ENCODE measurements at regions not wholly inside any gene's neighbourhood (a gene's known extent, or its start where the extent isn't known, plus 50 kb on each side); places are given as distances from the start of the nearest gene placed in this dataset.

- no peaks in the 10 kb centered on the region for H3K36me3 Mint-ChIP-seq (ENCODE audit: low read depth, unreplicated experiment)
- no peak overlapping the region for H2AFZ ChIP-seq (ENCODE audit: low read depth, low read length)
- H3K4me3 Mint-ChIP-seq (ENCODE audit: unreplicated experiment): no peak overlapping the region
- DNase-seq (ENCODE audit: low read depth) (no peak), FAIRE-seq (no peak)
- no peak overlapping the region for H3K4me2 ChIP-seq (ENCODE audit: low read length)
- H3K27ac Mint-ChIP-seq (ENCODE audit: unreplicated experiment): no peak overlapping the region
- H3K27ac ChIP-seq (ENCODE audit: low read depth, low read length): no peak overlapping the region
- H3K36me3 ChIP-seq (ENCODE audit: insufficient read depth, low read length): no peaks in the 10 kb centered on the region
- peaks cover 16% of the 10 kb centered on the region for H3K4me1 Mint-ChIP-seq (ENCODE audit: low read depth, unreplicated experiment)
- H3K9me3 Mint-ChIP-seq (ENCODE audit: unreplicated experiment): no peaks in the 10 kb centered on the region
- H3K27me3 ChIP-seq (ENCODE audit: insufficient read depth, low read length): peaks cover 2% of the 10 kb centered on the region
- no peak overlapping the region for H3K4me3 ChIP-seq (ENCODE audit: insufficient read depth, low read depth, low read length)
- peaks cover 12% of the 10 kb centered on the region for H3K27me3 Mint-ChIP-seq (ENCODE audit: low read depth, unreplicated experiment)
- H3K9ac ChIP-seq (ENCODE audit: low read length): no peak overlapping the region
- no peaks in the 10 kb centered on the region for H3K9me3 ChIP-seq (ENCODE audit: insufficient read depth, low read depth, low read length)
- no peaks in the 10 kb centered on the region for H3K79me2 ChIP-seq (ENCODE audit: insufficient read depth, low read length)
- H4K20me1 ChIP-seq (ENCODE audit: insufficient read depth, low read length): no peaks in the 10 kb centered on the region
- H3K4me1 ChIP-seq (ENCODE audit: insufficient read depth, low read length): no peaks in the 10 kb centered on the region
- no peak for TF ChIP-seq EZH2 (IDR thresholded peaks at IDR 0.05; ENCODE audit: insufficient read depth, low read length)
- no peak for TF ChIP-seq CTCF (IDR thresholded peaks at IDR 0.05; ENCODE audit: insufficient read depth, low read depth, low read length)
Measured at GRCh38 chr2:16717477-16717876, 51.8 kb upstream of the CYRIA start.

- no peak for FAIRE-seq
- no peak for DNase-seq (ENCODE audit: low read depth)
Measured at GRCh38 chr2:16716944-16717343, 51.3 kb upstream of the CYRIA start.

More at GRCh38 chr2:16716944-16717343, 51.3 kb upstream of the CYRIA start:
- Histone ChIP-seq H3K4me2 (ENCODE audit: low read length) (no peak overlapping the region), H3K79me2 (ENCODE audit: insufficient read depth, low read length) (no peaks in the 10 kb centered on the region), H3K9me3 (ENCODE audit: insufficient read depth, low read depth, low read length) (no peaks in the 10 kb centered on the region), H3K27ac (ENCODE audit: low read depth, low read length) (no peak overlapping the region), H3K4me3 (ENCODE audit: insufficient read depth, low read depth, low read length) (no peak overlapping the region), H3K4me1 (ENCODE audit: insufficient read depth, low read length) (no peaks in the 10 kb centered on the region), H3K9ac (ENCODE audit: low read length) (no peak overlapping the region), H4K20me1 (ENCODE audit: insufficient read depth, low read length) (no peaks in the 10 kb centered on the region), H2AFZ (ENCODE audit: low read depth, low read length) (no peak overlapping the region), H3K36me3 (ENCODE audit: insufficient read depth, low read length) (no peaks in the 10 kb centered on the region), H3K27me3 (ENCODE audit: insufficient read depth, low read length) (peaks cover 2% of the 10 kb centered on the region)
- Mint-ChIP-seq H3K4me3 (ENCODE audit: unreplicated experiment) (no peak overlapping the region), H3K4me1 (ENCODE audit: low read depth, unreplicated experiment) (peaks cover 16% of the 10 kb centered on the region), H3K27me3 (ENCODE audit: low read depth, unreplicated experiment) (peaks cover 12% of the 10 kb centered on the region), H3K36me3 (ENCODE audit: low read depth, unreplicated experiment) (no peaks in the 10 kb centered on the region), H3K27ac (ENCODE audit: unreplicated experiment) (no peak overlapping the region), H3K9me3 (ENCODE audit: unreplicated experiment) (no peaks in the 10 kb centered on the region)
- no peak for TF ChIP-seq EZH2 (IDR thresholded peaks at IDR 0.05; ENCODE audit: insufficient read depth, low read length)
- TF ChIP-seq CTCF (IDR thresholded peaks at IDR 0.05; ENCODE audit: insufficient read depth, low read depth, low read length): no peak
